NCI-H460 (cell line): ENCODE measurements at regions not wholly inside any gene's neighbourhood (a gene's known extent, or its start where the extent isn't known, plus 50 kb on each side); places are given as distances from the start of the nearest gene placed in this dataset.
"Not testable (repeated sequence)": the region's sequence is repeated elsewhere in the genome, so short reads cannot be mapped to it uniquely, and the experiment has no call there.

Experiments used
- DNase-seq: peaks from one replicate; pipeline ENCODE4 v3.0.0-alpha.2; 2016; ENCODE audit warnings: low read depth; ENCODE audit errors: extremely low read depth

DNA sequence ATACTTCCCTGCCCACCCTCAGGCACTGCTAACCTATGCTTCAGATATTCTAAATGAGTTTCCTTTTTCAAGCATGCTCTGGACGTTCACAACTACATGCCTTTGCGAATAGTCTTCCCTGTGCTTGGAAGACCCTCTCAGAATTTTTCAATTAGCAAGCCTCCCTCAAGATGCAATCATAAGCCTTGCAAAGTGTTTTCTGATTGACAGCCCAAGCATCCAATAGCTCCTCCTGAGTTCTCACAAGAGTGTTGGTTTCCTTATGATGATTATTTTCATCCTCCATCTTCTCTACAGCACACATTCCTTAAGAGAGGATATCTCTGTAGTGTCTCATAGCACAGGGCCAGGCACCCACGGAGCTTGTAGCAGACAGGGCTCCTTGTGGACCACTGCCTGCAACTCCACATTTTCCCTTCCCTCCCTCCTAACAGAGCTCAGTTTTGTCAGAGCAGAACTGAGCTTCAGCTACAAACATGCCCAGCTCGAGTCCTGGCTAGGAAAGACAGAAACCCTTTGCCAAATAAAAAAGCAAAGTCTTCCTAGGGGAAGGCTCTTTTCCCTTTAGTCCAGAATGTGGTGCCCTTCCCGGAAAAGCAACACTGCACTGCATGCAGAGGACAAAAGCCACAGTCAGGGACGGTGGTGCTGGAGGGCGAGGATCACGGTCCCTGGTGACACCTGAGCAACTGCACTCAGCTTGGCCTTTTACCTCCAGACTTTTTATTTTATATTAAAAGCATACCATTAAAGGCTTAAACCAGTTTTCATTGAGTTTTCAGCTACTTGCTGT is 819.8 kb upstream of the ID2 start:
- DNase-seq = no peak

DNA sequence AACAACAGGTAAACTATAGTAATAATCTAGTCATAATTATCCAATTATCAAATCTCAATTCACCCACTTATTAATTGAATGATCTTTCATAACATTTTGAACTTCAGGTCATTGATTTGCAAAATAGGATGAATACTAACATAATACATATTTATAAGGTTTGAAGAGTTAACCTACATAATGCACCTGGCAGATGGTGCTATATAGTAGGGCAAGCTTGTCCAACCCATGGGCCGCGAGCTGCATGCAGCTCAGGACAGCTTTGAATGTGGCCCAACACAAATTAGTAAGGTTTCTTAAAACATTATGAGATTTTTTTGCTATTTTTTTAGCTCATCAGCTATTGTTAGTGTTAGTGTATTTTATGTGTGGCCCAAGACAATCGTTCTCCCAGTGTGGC is 815.8 kb upstream of the ID2 start:
- DNase-seq = no peak

DNA sequence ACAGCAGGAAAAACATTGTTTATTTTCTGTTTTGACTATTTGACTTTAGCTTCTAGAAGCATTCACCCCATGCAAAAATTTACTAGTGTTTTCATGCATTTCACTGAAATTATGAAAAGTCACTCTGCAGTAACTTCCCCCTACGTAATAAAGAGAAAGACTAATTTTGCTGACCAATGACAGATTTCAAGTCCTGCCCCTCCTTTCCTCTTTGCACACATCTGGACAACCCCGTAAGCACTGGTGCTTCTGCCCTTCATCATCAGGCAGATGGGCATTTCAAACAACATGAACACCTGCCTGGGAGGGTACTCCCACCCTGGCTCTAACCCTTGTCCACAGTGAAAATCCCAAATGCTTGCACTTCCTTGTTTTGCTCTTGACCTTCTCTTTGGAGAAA is 815.0 kb upstream of the ID2 start:
- no peak for DNase-seq

DNA sequence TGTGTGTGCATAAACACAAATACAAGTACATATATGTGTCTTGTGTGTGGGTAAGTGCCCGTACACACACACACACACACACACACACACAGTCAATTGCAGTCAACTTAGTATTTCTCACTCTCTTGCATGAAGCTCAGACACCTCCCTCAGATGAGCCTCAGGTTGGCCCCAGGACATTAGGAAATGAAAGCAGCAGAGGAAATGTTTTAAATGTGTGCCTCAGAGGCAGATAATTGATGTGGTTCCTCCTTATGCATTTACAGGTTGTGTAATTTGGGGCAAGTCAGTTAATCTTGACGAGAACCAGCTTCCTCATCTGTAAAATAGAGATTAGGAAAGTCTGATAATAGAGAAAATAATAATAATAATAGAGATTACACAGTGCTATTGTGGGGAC is 814.0 kb upstream of the ID2 start:
- no peak for DNase-seq

DNA sequence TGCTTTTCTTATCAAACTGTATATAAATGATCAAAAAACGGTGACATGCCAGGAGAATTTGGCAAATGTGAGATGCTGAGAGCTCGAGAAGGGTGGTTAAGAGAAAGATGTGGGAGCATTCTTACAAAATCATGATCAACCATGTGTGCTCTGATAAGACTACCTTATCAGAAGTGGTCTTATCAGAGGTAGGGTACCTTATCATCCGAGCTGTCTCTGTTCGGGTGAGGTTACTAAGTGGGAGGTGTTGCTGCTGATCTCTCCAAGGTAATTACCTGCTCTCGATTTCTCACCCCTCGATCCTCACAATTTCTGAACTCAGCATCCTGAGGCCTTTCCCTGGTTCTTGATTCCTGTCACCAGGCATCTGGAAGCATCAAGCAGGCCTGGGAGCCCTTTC is 813.0 kb upstream of the ID2 start:
- DNase-seq = no peak

DNA sequence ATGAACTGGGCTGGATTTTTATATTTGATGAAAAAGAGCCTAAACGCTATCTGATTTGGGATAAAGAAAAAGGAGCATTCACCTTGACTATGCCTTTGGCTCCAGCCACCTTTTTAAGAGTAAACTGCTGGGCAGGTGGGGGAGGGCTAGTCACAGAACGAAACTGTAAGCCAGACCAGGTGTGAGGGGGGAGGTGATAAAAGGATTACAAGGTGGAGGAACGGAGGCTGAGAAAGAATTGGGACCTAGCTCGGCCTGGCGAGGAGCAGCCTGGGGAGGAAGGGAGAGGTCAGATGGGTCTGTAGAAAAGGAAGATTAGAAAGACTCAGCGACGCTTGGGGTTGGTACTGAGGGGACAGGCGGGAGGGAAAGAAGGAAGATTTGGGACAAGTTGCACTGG is 805.4 kb upstream of the ID2 start:
- DNase-seq = not testable (repeated sequence)

DNA sequence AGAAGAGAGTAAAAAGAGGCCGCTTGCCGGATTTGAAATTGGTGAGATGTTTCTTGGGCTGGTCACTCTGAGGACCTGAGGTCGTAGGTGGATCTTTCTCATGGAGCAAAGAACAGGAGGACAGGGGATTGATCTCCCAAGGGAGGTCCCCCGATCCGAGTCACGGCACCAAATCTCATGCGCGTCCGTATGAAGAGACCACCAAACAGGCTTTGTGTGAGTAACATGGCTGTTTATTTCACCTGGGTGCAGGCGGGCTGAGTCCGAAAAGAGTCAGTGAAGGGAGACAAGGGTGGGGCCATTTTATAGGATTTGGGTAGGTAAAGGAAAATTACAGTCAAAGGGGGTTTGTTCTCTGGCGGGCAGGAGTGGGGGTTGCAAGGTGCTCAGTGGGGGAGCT is 803.6 kb upstream of the ID2 start:
- DNase-seq = not testable (repeated sequence)

DNA sequence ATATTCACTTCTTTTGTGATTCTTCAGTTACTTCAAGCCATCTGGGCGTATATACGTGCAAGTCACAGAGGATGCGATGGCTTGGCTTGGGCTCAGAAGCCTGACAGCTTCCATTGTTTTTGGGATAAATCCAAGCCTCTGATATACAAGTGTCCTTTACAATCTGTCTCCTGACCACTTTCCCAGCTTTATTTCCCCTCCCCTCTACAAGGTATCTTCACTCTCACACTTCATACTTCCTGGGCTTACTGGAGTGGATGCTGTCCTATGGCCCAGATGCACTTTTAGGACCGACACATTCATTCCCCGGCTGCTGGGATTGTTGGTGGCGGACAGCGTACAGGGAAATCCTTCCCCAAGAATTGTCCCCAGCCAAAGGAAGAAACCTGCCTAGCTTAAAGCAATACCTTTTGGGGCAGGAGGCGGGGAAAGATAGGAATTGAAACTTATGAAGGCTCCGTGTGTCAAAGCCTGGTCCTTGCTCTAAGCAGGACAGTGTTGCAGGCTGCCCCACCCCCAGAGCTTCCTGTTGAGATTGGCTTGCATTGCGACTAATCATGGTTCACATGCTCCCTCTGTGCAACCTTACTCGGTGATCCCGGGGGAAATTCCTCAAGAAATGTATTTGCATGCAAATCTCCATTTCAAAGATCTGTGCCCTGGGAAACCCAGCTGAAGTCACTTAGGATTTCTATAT is 802.9 kb upstream of the ID2 start:
- no peak for DNase-seq

DNA sequence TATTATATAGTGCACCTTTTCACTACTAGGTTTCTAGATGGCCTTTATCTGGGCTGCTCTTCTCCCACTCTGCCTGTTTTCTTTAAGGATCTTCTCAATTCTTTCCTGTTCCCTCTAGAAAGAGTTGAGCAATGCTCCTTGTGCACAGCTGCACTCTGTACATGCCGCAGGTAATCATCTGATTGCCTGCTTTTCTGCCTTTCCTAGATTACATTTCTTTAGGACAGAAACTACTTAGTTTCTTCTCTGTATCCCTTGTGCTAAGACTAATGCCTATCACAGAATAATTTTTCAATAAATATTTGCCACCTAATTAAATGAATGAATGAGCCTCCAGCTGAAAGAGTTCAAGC is 802.4 kb upstream of the ID2 start:
- DNase-seq = no peak

DNA sequence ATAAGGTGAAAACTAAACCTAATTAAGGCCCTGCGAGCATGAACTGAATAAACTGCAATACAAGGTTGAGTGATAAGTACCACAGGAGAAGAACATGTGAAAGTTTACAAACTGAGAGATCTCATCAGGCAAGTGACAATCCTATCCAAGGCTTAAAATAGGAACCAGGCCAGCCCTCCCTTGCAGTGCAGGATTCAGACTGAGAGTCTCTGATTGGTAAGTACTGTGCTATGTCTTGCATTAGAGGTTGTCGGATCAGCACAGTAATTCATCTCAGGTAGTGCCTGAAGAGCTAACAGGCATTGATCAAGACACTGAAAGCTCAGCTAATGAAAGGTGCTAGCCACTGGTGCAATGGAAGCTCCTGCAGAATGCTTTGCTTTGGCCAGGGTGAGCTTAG is 801.7 kb upstream of the ID2 start:
- no peak for DNase-seq

DNA sequence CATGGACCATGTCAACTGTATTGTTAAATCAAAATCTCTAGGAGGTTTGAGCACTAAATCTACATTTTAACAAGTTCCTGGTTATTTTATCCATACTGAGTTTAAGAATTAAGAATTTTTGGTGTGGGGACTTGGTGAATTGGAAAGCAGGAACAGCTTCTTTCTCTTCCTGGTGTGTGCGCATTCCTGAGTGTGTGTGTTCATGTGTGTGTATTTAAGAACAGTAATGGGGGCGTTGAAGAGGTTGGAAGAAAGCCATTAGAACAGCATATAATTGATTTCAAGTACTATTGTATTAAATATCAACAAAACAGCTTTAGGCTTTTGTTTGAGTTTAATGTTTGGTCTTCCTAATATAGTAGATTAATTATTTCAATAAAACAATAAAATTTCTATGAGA is 801.3 kb upstream of the ID2 start:
- no peak for DNase-seq

DNA sequence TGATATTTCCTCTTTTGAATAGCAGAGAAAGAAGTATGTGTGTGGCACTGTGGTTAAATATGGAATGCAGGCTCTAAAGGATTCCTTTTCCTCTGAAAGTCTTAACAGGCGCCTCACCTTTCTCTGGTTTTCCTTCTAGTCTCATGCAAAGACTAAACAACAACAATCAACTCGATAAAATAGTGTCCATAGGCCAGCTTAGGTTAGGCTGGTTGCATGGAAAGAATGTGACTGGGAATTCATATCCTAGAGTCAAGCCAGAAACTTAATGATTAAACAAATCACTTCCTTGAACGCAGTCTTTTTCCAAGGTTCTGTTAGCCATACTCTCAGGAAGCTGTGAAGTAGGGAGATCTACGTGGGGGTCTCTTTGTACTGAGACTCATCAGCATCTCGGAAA is 800.8 kb upstream of the ID2 start:
- no peak for DNase-seq

DNA sequence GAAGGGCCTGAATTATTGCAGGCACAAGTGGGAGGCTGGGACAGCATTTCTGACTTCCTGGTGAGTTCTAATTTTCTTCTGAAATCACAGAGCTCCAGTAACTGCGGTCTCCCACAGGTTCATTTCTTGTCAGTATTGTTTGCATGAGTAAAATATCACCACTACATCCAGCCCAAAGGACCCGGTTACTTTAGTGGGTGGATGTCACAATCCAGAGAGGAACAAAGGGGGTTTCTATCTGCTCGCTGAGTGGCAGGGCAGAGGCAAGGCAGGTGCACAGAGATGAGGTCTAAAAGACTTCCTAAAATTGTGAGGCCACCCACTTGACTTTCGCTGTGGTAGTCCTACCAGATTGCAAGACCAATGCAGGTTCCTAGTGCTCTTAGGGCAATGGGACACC is 800.4 kb upstream of the ID2 start:
- no peak for DNase-seq

DNA sequence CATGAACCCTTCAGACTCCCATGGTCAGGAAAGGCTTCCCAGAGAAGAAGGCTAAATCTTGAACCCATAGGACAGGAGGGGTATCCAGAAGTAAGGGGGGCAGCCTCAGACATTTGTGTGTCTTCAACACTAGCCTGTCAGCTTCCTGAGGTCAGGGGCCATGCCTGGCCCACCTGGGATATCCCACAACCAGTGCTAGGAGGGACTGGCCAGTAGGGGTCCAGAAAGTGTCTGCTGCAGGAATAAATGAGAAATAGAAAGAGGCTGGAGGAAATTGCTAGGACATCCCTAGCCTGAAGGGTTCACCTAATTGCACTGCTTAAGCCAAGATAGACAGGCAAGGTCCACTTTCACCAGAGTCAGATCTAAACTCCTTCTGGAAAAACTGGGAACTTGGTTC is 799.6 kb upstream of the ID2 start:
- DNase-seq = no peak

DNA sequence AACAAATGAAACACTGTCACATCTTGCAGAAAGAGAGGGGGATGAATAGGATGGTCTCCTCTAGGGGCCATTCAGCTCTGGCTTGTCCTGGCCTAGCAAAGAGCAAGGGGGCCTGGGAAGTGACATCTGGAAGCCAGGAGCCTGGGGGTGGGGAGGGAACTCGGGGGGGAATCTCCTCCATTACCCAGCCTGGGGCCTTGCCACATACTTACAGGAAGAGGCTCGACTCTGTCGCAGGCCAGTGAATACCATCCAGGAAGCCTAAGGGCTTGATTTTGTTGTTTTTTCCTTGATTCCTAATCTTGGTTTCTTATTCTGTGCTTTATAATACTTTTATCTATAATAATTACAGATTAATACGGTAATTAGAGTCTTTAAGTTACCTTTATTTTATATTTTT is 797.5 kb upstream of the ID2 start:
- no peak for DNase-seq

DNA sequence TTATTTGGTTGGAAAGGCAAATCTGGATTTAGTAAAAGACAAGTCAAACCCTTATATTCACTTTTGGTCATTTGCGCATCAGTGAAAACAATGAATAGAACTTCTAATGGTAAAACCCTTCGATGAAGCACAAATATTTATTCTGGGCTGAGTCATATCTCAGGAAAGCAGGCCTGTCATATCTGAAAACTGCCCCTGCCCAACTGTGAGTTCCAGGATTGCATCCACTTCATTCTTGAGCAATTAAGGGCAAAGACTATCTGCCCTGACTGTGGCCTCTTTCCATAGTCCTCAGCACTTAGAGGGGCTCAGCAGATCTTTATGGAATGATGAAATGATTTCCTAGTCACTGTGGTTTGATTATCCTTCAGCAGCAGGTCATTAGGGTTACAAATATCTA is 795.2 kb upstream of the ID2 start:
- no peak for DNase-seq

DNA sequence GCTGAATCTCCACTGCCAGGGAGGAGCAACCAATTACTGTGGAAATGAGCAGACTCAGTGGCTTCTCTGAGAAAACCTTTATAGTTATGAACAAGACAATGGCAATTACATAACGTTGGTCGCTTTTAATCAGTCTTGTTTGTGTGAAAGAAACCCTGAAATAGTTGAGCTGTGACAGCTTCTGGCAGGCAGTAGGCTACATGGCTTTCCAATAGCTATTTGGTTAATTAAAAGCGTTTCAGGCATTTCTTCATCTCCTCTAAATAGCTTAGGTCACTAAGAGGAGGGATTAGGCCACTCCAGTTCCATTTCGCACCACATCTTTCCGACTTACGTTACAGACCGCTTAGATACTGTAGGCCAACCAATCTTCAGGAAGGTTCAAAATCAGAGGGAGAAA is 794.4 kb upstream of the ID2 start:
- DNase-seq = no peak

DNA sequence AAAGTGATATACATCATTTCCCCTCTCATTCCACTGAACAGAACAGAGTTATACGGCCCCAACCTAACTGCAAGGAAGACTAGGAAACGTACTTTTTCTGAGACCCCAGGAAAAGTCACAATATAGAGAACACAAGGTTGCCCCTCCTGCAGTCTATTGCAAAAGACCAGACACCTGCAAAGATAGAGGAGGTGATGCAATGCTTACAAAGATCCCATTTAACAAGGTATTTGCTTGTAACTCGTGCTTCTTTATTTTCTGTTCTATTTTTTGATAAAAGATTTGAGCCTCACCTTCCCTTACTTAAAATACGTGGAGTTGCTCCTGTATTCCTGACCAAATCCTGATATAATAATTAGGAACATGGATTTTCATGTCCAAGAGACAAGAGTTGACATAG is 793.0 kb upstream of the ID2 start:
- DNase-seq = no peak

DNA sequence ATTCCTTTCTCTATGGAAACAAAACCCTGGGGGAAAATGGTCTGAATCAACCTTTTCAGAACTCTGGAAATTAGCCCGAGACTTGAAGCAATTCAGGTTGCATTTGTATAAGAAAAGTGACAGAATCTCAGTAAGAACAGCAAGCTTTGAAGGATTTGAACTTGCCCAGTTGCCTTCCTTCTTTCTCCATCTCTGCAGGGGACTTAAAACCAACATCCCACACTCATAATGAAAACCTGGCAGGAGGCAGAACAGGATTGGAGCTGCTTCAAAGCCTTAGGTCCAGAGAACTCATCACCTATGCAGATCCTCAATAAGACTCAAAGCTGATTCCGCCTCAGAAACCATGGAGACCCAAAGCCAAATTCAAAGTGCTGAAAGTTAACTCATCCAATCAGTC is 790.5 kb upstream of the ID2 start:
- no peak for DNase-seq

DNA sequence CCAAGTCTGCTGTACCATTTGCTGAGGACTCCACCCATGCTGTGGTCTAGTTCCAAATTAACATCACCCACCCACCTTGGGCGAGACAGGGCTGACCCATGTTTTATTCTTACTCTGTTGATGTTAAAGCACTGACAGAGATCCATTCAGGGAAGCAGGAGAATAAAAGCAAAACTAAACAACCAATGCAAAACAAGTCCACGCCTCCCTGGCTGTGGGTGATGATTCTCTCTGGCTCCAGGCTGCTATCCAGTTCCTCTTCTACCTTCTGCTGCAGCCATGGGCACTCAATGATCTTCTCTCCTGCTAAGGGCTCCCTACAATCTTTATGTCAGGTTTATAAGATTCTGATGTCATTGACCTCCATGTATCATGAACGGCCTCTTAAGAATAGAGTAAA is 786.6 kb upstream of the ID2 start:
- DNase-seq = no peak

DNA sequence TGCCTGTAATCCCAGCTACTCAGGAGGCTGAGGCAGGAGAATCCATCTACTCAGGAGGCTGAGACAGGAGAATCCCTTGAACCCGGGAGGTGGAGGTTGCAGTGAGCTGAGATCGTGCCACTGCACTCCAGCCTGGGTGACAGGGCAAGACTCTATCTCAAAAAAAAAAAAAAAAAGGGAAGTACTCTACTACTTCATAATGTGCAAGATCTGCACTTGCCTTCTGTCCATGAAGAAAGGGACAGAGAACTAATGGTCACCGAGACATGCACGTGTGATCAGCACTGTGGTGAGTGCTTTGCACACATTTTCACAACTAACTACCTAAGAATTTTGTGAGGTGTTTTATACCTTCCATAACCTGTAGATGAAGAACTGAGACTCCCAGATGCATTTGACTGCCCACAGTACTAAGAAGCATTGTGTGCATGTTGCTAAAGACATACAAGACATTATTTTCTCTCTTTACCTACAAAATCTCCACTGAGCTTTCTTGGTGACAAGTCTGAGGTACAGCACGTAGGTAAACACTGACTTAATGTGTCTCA is 784.8 kb upstream of the ID2 start:
- no peak for DNase-seq

DNA sequence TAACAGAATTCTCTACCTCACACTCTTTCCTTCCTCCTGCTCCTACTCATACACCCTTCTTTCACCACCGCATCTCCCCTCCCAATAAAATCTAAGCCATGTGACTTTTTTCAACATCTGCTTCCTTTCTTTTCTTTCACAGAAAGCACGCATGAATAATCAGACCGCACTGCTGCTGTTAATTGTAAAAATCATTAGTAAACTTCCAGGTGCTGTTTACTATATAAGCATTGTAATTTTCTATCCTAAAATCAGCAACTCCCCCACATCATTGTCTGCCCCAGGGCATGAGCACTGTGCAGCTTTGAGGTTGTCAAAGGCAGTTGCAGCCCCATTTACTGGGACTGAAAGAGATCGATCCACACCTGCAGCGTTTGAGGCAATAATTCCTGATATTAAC is 782.6 kb upstream of the ID2 start:
- no peak for DNase-seq
